MM.1S (cell line): ENCODE measurements at regions not wholly inside any gene's neighbourhood (a gene's known extent, or its start where the extent isn't known, plus 50 kb on each side); places are given as distances from the start of the nearest gene placed in this dataset.

Experiments used
- DNase-seq: peaks from one replicate; pipeline ENCODE4 v3.0.0-alpha.2; 2015
- H2AFZ ChIP-seq: fragments of 300-600 bp; sonication (generic); 2 replicates; pipeline ENCODE4 v1.6.0; 2016; ENCODE audit warnings: antibody characterized with exemption, low read length
- H3F3A ChIP-seq: fragments of 300-600 bp; sonication (generic); 2 replicates; pipeline ENCODE4 v1.6.1; 2016; ENCODE audit warnings: mild to moderate bottlenecking, antibody characterized with exemption, low read length, moderate library complexity, mixed read lengths; ENCODE audit not compliant: insufficient read depth
- H3K27ac ChIP-seq: fragments of 300-600 bp; sonication (generic); 2 replicates; pipeline ENCODE4 v1.5.1; 2016; ENCODE audit warnings: mild to moderate bottlenecking, low read length
- H3K27me3 ChIP-seq: fragments of 300-600 bp; sonication (generic); replicated peaks from 2 replicates; pipeline ENCODE4 v1.6.0; 2016; ENCODE audit warnings: low read length; ENCODE audit not compliant: insufficient read depth
- H3K36me3 ChIP-seq: fragments of 300-600 bp; sonication (generic); replicated peaks from 2 replicates; pipeline ENCODE4 v1.6.1; 2016; ENCODE audit warnings: mild to moderate bottlenecking, low read length, mixed read lengths; ENCODE audit not compliant: insufficient read depth
- H3K4me1 ChIP-seq: fragments of 300-600 bp; sonication (generic); 2 replicates; pipeline ENCODE4 v1.6.1; 2016; ENCODE audit warnings: low read length, mixed read lengths
- H3K4me2 ChIP-seq: fragments of 300-600 bp; sonication (generic); 2 replicates; pipeline ENCODE4 v1.6.0; 2016; ENCODE audit warnings: low read depth, low read length
- H3K4me3 ChIP-seq: fragments of 300-600 bp; sonication (generic); 2 replicates; pipeline ENCODE4 v1.5.1; 2016; ENCODE audit warnings: low read length, mixed read lengths
- H3K79me2 ChIP-seq: fragments of 300-600 bp; sonication (generic); 2 replicates; pipeline ENCODE4 v1.6.1; 2016; ENCODE audit warnings: mixed run types, low read length, mixed read lengths
- H3K9ac ChIP-seq: fragments of 300-600 bp; sonication (generic); 2 replicates; pipeline ENCODE4 v1.6.1; 2016; ENCODE audit warnings: low read length, mixed read lengths
- H3K9me2 ChIP-seq: fragments of 300-600 bp; sonication (generic); replicated peaks from 2 replicates; pipeline ENCODE4 v1.6.1; 2016; ENCODE audit warnings: mild to moderate bottlenecking, low read length, mixed read lengths; ENCODE audit not compliant: insufficient read depth
- H3K9me3 ChIP-seq: fragments of 300-600 bp; sonication (generic); replicated peaks from 2 replicates; pipeline ENCODE4 v1.6.1; 2016; ENCODE audit warnings: mild to moderate bottlenecking, low read length, mixed read lengths; ENCODE audit not compliant: insufficient read depth
- H4K20me1 ChIP-seq: fragments of 300-600 bp; sonication (generic); 2 replicates; pipeline ENCODE4 v1.6.1; 2016; ENCODE audit warnings: mild to moderate bottlenecking, low read length, moderate library complexity, mixed read lengths; ENCODE audit not compliant: insufficient read depth
- EZH2 ChIP-seq: fragments of 300-600 bp; sonication (generic); optimal IDR thresholded peaks from 2 replicates; pipeline ENCODE3; 2017; ENCODE audit warnings: low read depth, mild to moderate bottlenecking, antibody characterized with exemption, low read length, mixed read lengths
- EZH2phosphoT487 ChIP-seq: fragments of 300-600 bp; sonication (generic); IDR thresholded peaks from 2 replicates; pipeline ENCODE4 v1.6.1; 2018; ENCODE audit warnings: antibody characterized with exemption, low read length
- TF ChIP-seq, protein P1 (sequence below): fragments of 300-600 bp; sonication (generic); IDR thresholded peaks from 2 replicates; pipeline ENCODE4 v1.5.1; 2016; ENCODE audit warnings: antibody characterized with exemption, low read length, mixed read lengths

DNA sequence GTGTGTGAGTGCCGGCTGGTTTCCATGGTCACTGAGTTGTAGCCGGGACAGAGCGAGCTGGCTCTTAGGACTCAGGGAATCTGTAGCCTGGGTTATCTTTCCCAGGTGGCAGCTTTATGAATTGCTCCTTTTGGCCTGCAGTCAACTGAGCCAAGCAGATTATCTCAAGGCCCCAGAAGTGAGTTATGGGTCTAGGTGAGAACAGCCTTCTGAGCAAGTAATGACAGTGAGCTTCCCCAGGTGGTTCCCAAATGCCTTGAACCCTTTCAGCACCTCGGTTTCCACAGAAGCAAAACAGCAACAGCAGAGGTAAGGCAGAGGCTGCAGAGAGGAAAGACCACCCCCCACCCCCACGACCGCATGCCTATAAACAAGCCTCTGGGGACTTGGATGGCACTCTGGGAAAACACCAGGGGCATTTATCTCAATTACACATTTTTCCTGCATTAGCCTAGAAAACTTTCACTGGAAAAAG lies 56.7 kb upstream of the DGKG start:
- H3K4me1 ChIP-seq = peaks cover 13% of the 10 kb centered on the region
- no peak overlapping the region for H3K4me2 ChIP-seq
- H3K9ac ChIP-seq = no peak overlapping the region
- H3K27me3 ChIP-seq = no peaks in the 10 kb centered on the region
- H3K36me3 ChIP-seq = no peaks in the 10 kb centered on the region
- DNase-seq = no peak
- H3K79me2 ChIP-seq = no peaks in the 10 kb centered on the region
- H2AFZ ChIP-seq = no peak overlapping the region
- H3F3A ChIP-seq = peaks cover 13% of the 10 kb centered on the region
- H3K9me2 ChIP-seq = no peaks in the 10 kb centered on the region
- TF ChIP-seq, protein P1, sequence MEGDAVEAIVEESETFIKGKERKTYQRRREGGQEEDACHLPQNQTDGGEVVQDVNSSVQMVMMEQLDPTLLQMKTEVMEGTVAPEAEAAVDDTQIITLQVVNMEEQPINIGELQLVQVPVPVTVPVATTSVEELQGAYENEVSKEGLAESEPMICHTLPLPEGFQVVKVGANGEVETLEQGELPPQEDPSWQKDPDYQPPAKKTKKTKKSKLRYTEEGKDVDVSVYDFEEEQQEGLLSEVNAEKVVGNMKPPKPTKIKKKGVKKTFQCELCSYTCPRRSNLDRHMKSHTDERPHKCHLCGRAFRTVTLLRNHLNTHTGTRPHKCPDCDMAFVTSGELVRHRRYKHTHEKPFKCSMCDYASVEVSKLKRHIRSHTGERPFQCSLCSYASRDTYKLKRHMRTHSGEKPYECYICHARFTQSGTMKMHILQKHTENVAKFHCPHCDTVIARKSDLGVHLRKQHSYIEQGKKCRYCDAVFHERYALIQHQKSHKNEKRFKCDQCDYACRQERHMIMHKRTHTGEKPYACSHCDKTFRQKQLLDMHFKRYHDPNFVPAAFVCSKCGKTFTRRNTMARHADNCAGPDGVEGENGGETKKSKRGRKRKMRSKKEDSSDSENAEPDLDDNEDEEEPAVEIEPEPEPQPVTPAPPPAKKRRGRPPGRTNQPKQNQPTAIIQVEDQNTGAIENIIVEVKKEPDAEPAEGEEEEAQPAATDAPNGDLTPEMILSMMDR = no peak
- TF ChIP-seq EZH2phosphoT487 (no peak), EZH2 (no peak)
- H3K4me3 ChIP-seq = no peak overlapping the region
- H3K9me3 ChIP-seq = no peaks in the 10 kb centered on the region
- H4K20me1 ChIP-seq = no peaks in the 10 kb centered on the region
- H3K27ac ChIP-seq = no peak overlapping the region

DNA sequence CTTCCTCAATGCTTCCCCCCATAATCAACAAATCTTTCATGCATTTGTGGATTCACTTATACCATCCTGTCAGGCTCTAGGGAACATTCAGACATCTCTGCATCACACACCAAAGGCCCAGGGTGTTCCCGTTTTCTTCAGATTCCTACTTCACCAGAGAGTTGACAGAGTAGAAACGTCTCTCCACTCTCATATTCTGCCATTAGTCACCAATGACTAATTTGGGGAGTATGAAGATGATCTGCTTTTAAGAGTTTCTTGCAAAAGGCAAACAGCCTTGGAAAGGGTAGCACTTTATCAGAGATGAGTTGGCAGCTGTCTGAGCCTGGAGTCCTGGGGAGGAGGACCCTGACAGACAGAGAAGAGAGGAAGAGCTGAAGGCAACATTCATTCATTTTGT lies 55.8 kb upstream of the DGKG start:
- no peak overlapping the region for H2AFZ ChIP-seq
- peaks cover 18% of the 10 kb centered on the region for H3F3A ChIP-seq
- H3K9me2 ChIP-seq = no peaks in the 10 kb centered on the region
- H3K4me1 ChIP-seq = peaks cover 22% of the 10 kb centered on the region
- H3K36me3 ChIP-seq = no peaks in the 10 kb centered on the region
- no peak overlapping the region for H3K4me3 ChIP-seq
- no peaks in the 10 kb centered on the region for H3K9me3 ChIP-seq
- no peak overlapping the region for H3K4me2 ChIP-seq
- no peak for DNase-seq
- H3K9ac ChIP-seq = no peak overlapping the region
- H4K20me1 ChIP-seq = no peaks in the 10 kb centered on the region
- no peaks in the 10 kb centered on the region for H3K27me3 ChIP-seq
- no peak overlapping the region for H3K27ac ChIP-seq
- TF ChIP-seq EZH2 = no peak
- TF ChIP-seq, protein P1 = no peak
- no peaks in the 10 kb centered on the region for H3K79me2 ChIP-seq

DNA sequence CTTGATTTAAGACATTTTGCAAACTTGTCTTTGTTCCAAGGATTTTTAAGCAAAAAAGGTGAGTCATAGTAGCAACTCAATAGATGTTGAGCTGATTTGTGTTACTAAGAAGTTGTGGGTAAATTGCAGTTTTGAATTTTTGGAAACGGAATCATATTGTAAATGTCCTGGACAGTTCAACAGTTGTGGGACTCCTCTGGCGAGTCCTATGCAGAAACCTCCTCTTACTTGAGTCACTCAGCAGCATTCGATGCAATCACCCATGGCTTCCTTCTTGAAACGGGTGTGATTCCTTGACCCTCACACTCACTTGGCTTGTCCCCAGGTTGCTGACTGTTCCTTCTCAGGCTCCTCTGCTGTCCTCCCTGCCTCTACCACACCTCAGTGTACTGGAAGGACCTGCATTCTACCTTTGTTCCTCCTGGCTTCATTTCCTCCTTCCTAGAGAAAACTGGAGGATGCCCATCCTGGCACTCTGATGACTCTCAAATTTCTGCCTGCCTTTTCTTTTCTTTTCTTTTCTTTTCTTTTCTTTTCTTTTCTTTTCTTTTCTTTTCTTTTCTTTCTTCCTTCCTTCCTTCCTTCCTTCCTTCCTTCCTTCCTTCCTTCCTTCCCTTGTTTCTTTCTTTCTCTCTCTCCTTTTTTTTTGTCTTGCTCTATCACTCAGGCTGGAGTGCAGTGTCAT lies 52.8 kb upstream of the DGKG start:
- Histone ChIP-seq H3K79me2 (no peaks in the 10 kb centered on the region), H3K9me3 (no peaks in the 10 kb centered on the region), H3K4me3 (peak overlapping the region; percentile 58), H4K20me1 (no peaks in the 10 kb centered on the region), H3F3A (peaks cover 18% of the 10 kb centered on the region), H3K9me2 (no peaks in the 10 kb centered on the region), H3K4me2 (peak overlapping the region; percentile 83), H3K9ac (peak overlapping the region; percentile 74), H3K4me1 (peaks cover 28% of the 10 kb centered on the region), H3K36me3 (no peaks in the 10 kb centered on the region), H3K27me3 (no peaks in the 10 kb centered on the region), H3K27ac (peak overlapping the region; percentile 91), H2AFZ (peak overlapping the region; percentile 65)
- TF ChIP-seq, protein P1 = no peak
- TF ChIP-seq EZH2phosphoT487 (no peak), EZH2 (no peak)
- DNase-seq = peak; percentile 57
